Suprapubic skin (tissue), 4 donors: ENCODE measurements at regions not wholly inside any gene's neighbourhood (a gene's known extent, or its start where the extent isn't known, plus 50 kb on each side); places are given as distances from the start of the nearest gene placed in this dataset.

Source experiments
- DNase-seq, 2 donors: peaks; one replicate each; pipeline ENCODE4 v3.0.0-alpha.2; 2019; ENCODE audit warnings: low spot score in 2 of 2
- H3K27ac ChIP-seq: fragments of 200-600 bp; sonication (generic); one replicate; pipeline ENCODE4 v1.5.1; 2019
- H3K27me3 ChIP-seq: fragments of 200-600 bp; sonication (generic); one replicate; pipeline ENCODE4 v1.5.1; 2019
- H3K36me3 ChIP-seq: fragments of 200-600 bp; sonication (generic); one replicate; pipeline ENCODE4 v1.5.1; 2019
- H3K4me1 ChIP-seq: fragments of 200-600 bp; sonication (generic); one replicate; pipeline ENCODE4 v1.5.1; 2019
- H3K4me3 ChIP-seq: fragments of 200-600 bp; sonication (generic); one replicate; pipeline ENCODE4 v1.5.1; 2019; ENCODE audit warnings: mild to moderate bottlenecking
- H3K9me3 ChIP-seq: fragments of 200-600 bp; sonication (generic); one replicate; pipeline ENCODE4 v1.5.1; 2019
- CTCF ChIP-seq, 2 donors: fragments of 200-600 bp in 1 of 2; fragments of 450-650 bp in 1 of 2; sonication (generic) in 1 of 2; IDR thresholded peaks; one replicate each; pipeline ENCODE4 v1.5.1; 2016 to 2019; ENCODE audit warnings: antibody characterized with exemption in 2 of 2, mild to moderate bottlenecking in 1 of 2, moderate library complexity in 1 of 2
- EP300 ChIP-seq: sonication (generic); formaldehyde crosslinking; IDR thresholded peaks from one replicate; pipeline ENCODE4 v1.6.1; 2017; ENCODE audit warnings: antibody characterized with exemption
- POLR2A ChIP-seq, 2 donors: fragments of 450-650 bp; IDR thresholded peaks; one replicate each; pipeline ENCODE4 v1.6.1; 2017; ENCODE audit warnings: antibody characterized with exemption in 2 of 2, mild to moderate bottlenecking in 2 of 2, moderate library complexity in 2 of 2
- POLR2AphosphoS5 ChIP-seq, 3 donors: sonication (generic); formaldehyde crosslinking; IDR thresholded peaks; one replicate each; pipeline ENCODE4 v1.6.1; 2017; ENCODE audit warnings: antibody characterized with exemption in 3 of 3
- WGBS: methylation state at CpG from one replicate; pipeline ENCODE4 v1.1.5; 2018; 5-methylcytosine and 5-hydroxymethylcytosine counted together

DNA sequence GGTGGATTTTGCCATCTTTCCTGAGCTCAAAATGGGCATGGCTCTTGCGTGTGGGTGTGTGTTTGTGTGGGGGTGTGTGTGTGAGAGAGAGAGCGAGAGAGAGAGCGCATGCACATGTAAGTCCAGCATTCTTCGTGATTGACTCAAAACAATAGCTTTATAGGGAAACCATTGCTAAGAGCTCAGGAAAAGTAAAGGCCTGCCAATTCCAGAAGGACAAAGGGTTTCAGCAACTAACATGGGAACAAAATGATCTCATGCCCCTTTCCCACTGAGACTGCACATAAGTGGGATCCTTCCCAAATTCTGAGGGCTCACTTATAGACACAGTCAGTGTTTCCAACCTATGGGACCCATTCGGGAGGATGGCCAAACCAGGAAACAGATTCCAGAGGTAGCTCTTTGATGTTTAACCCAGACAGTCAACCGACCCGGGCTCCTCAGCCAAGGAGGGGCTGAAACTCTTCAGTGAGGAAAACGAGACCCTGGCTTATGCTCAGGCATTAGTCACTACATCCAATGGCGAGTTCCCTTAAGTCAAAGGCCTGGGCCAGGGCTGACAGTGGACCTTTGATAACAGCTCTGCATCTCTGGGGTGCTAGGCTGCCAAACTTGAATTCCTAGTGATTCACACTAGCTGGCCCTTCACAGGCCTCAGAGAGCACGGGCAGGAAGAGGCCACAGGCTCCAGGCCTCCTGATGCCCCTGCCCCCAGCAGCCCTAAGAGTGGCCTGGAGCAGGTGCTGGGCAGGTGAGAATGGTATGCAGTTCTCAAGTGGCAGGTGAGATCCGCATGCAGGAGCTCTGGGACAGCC lies 305.0 kb upstream of the C2CD4B start:
- peak; percentile 78 to 88 for DNase-seq
- H3K27ac ChIP-seq = peak overlapping the region; percentile 85
- WGBS = 52% methylated on average over 7 of the region's 11 CpGs
- no peaks in the 10 kb centered on the region for H3K27me3 ChIP-seq
- TF ChIP-seq POLR2A (IDR thresholded peaks at IDR 0.05) = no peak
- peak in 1 of 3 donors; percentile 40 for TF ChIP-seq POLR2AphosphoS5 (IDR thresholded peaks at IDR 0.05)
- H3K4me1 ChIP-seq = peaks cover 55% of the 10 kb centered on the region
- H3K9me3 ChIP-seq = no peaks in the 10 kb centered on the region
- H3K4me3 ChIP-seq = no peak overlapping the region
- H3K36me3 ChIP-seq = no peaks in the 10 kb centered on the region

DNA sequence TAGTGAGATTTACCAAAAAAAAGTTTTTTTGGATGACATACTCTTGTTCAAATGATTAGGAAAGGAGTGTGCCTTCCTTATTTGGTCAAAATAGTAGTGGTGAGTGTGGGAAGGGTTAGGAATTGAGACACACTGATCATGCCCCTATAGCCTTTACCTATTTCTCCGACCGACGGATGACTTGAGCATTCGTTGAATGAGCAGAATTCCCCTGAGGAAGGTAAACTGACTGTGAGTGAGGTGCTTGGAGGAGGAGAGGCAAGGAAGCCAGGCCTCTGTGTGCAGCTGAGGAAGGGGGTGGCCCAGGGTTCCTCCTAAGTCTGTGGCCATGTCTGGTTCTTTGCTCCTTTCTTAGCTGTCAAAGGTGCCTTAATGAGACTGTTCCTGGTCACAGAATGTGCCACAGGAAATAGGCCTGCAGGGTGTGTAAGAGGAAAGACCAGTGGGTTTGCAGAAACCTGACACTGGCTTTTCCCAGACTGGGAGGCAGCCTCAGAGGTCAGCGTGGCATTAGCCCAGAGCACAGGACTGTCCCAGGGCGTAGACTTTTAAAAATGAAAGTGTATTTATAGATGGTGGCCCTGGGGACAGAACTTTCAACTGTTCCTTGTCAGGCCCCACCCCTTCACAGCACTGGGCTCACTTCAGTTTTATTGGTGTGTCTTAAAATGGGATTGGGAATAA lies 307.7 kb upstream of the C2CD4B start:
- 77% methylated on average over 6 of the region's 6 CpGs for WGBS
- Histone ChIP-seq H3K4me3 (no peak overlapping the region), H3K9me3 (no peaks in the 10 kb centered on the region), H3K4me1 (peaks cover 57% of the 10 kb centered on the region), H3K27ac (peak overlapping the region; percentile 42), H3K27me3 (no peaks in the 10 kb centered on the region), H3K36me3 (no peaks in the 10 kb centered on the region)
- DNase-seq = no peak
- TF ChIP-seq POLR2A (IDR thresholded peaks at IDR 0.05) (no peak), POLR2AphosphoS5 (IDR thresholded peaks at IDR 0.05) (no peak), CTCF (IDR thresholded peaks at IDR 0.05) (no peak), EP300 (no peak)

GRCh38 chr15:62474021-62474770 lies 309.1 kb upstream of the C2CD4B start:
- no peaks in the 10 kb centered on the region for H3K36me3 ChIP-seq
- no peak for TF ChIP-seq EP300
- no peak for TF ChIP-seq CTCF (IDR thresholded peaks at IDR 0.05)
- no peak for TF ChIP-seq POLR2A (IDR thresholded peaks at IDR 0.05)
- no peak for TF ChIP-seq POLR2AphosphoS5 (IDR thresholded peaks at IDR 0.05)
- 73% methylated on average over 9 of the region's 9 CpGs for WGBS
- DNase-seq = no peak
- H3K4me1 ChIP-seq = peaks cover 53% of the 10 kb centered on the region
- peak overlapping the region; percentile 57 for H3K27ac ChIP-seq
- no peak overlapping the region for H3K4me3 ChIP-seq
- H3K27me3 ChIP-seq = no peaks in the 10 kb centered on the region
- H3K9me3 ChIP-seq = no peaks in the 10 kb centered on the region

DNA sequence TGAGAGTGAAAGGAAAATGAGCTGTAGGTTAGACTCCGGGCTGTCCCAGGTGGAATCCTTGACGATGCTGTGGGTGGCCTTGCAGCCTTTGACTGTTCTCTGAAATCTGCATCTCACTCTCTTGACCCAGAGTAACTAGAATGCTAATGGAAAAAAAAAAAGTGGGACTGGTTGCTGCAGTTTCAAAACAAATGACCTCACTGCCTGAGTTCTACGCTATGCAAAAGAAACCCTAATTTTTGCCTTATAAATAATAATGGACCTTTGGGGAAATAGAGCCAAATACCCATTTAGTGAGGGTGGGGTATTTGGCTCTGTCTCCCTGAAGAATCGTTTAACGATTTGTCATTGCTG lies 309.7 kb upstream of the C2CD4B start:
- no peaks in the 10 kb centered on the region for H3K27me3 ChIP-seq
- H3K4me1 ChIP-seq = peaks cover 48% of the 10 kb centered on the region
- DNase-seq = no peak
- H3K27ac ChIP-seq = peak overlapping the region; percentile 57
- H3K36me3 ChIP-seq = no peaks in the 10 kb centered on the region
- 44% methylated on average over 5 of the region's 5 CpGs for WGBS
- H3K4me3 ChIP-seq = no peak overlapping the region
- no peak for TF ChIP-seq EP300
- TF ChIP-seq POLR2AphosphoS5 (IDR thresholded peaks at IDR 0.05) = peak in 1 of 3 donors; percentile 18
- H3K9me3 ChIP-seq = no peaks in the 10 kb centered on the region

GRCh38 chr15:62475591-62475990 lies 310.5 kb upstream of the C2CD4B start:
- TF ChIP-seq POLR2AphosphoS5 (IDR thresholded peaks at IDR 0.05) = no peak
- DNase-seq = no peak
- Histone ChIP-seq H3K4me3 (no peak overlapping the region), H3K27ac (peak overlapping the region; percentile 54), H3K4me1 (peaks cover 39% of the 10 kb centered on the region), H3K9me3 (no peaks in the 10 kb centered on the region), H3K36me3 (no peaks in the 10 kb centered on the region), H3K27me3 (no peaks in the 10 kb centered on the region)
- 75% methylated on average over 2 of the region's 2 CpGs for WGBS

DNA sequence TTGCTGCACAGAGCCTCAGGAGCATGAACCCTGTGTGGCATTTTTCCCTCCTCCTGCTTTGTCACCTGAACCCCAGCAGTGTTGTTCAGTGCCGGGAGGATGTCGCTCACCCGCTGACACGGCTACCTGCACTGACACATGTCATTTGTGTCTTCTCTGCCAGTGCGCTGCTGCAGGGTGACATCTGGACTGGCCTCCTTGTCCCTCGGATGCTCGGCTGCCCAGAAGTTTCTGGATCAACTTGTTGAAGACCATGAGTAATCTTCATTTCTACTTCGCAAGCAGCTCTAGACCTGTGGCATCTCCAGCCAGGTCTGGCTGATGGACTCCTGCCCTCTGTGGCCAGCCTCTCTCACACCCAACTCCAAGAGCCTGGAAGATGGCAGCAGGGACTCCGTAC lies 311.1 kb upstream of the C2CD4B start:
- H3K4me1 ChIP-seq = peaks cover 34% of the 10 kb centered on the region
- 94% methylated on average over 9 of the region's 9 CpGs for WGBS
- TF ChIP-seq CTCF (IDR thresholded peaks at IDR 0.05) (no peak), POLR2A (IDR thresholded peaks at IDR 0.05) (no peak), EP300 (no peak), POLR2AphosphoS5 (IDR thresholded peaks at IDR 0.05) (no peak)

More for the DNA sequence above, 311.1 kb upstream of the C2CD4B start:
- no peaks in the 10 kb centered on the region for H3K9me3 ChIP-seq
- H3K27ac ChIP-seq = peak overlapping the region; percentile 39
- no peak for DNase-seq
- H3K27me3 ChIP-seq = no peaks in the 10 kb centered on the region
- H3K36me3 ChIP-seq = no peaks in the 10 kb centered on the region
- H3K4me3 ChIP-seq = no peak overlapping the region
